CD4-positive, alpha-beta T cell (primary cell): ENCODE measurements at regions not wholly inside any gene's neighbourhood (a gene's known extent, or its start where the extent isn't known, plus 50 kb on each side); places are given as distances from the start of the nearest gene placed in this dataset.

Experiments
- ATAC-seq: fragments of 200-7000 bp; cut with Tn5 transposase; one replicate; pipeline ENCODE4 v1.10.0; 2022; ENCODE audit warnings: mild to moderate bottlenecking; ENCODE audit not compliant: poor library complexity
- CTCF ChIA-PET: fragments of 350-600 bp; sonication (Branson Sonifier 250); formaldehyde crosslinking; loops from one replicate; lab custom pipeline; 2021; ENCODE audit warnings: antibody characterized with exemption, inconsistent platforms; lab: Charles Lee
- POLR2A ChIA-PET: fragments of 350-600 bp; sonication (Branson Sonifier 250); formaldehyde crosslinking; loops from one replicate; lab custom pipeline; 2021; ENCODE audit warnings: antibody characterized with exemption, inconsistent platforms; lab: Charles Lee
- DNase-seq, 14 experiments: peaks; one replicate each; pipeline ENCODE4 v3.0.0-alpha.2; 2013 to 2020; ENCODE audit warnings: mixed read lengths in 2 of 14
- H3K27ac ChIP-seq, 2 donors: one replicate each; pipeline versions ENCODE4 v1.5.1 to v1.7.0; 2013; ENCODE audit warnings: low read length in 2 of 2, low read depth in 1 of 2, mild to moderate bottlenecking in 1 of 2
- H3K27me3 ChIP-seq, 2 experiments: 1 replicate in 1 of 2; 2 replicates in 1 of 2; pipeline versions ENCODE4 v1.6.1 to v1.7.0; 2013; ENCODE audit warnings: low read length in 2 of 2, control low read depth in 1 of 2, mild to moderate bottlenecking in 1 of 2, moderate library complexity in 1 of 2; ENCODE audit not compliant: insufficient read depth in 2 of 2, control insufficient read depth in 1 of 2
- H3K36me3 ChIP-seq: one replicate; pipeline ENCODE4 v1.6.1; 2013; ENCODE audit warnings: low read length, control low read depth; ENCODE audit not compliant: insufficient read depth
- H3K4me1 ChIP-seq: one replicate; pipeline ENCODE4 v1.6.1; 2013; ENCODE audit warnings: low read length, control low read depth; ENCODE audit not compliant: insufficient read depth
- H3K4me3 ChIP-seq: one replicate; pipeline ENCODE4 v1.5.1; 2013; ENCODE audit warnings: mild to moderate bottlenecking, low read length, moderate library complexity
- H3K9me3 ChIP-seq, 2 experiments: 1 replicate in 1 of 2; 2 replicates in 1 of 2; pipeline versions ENCODE4 v1.6.1 to v1.7.0; 2013; ENCODE audit warnings: low read length in 2 of 2, mild to moderate bottlenecking in 2 of 2, control low read depth in 1 of 2, moderate library complexity in 1 of 2; ENCODE audit not compliant: control insufficient read depth in 1 of 2, insufficient read depth in 1 of 2
- H3K27ac Mint-ChIP-seq: one replicate; pipeline ENCODE4 v1.8.0; 2020; ENCODE audit warnings: mixed read lengths
- H3K27me3 Mint-ChIP-seq: one replicate; pipeline ENCODE4 v1.8.0; 2021; ENCODE audit warnings: mixed read lengths
- H3K36me3 Mint-ChIP-seq: one replicate; pipeline ENCODE4 v1.8.0; 2021; ENCODE audit warnings: low read depth, mixed read lengths
- H3K4me1 Mint-ChIP-seq: one replicate; pipeline ENCODE4 v1.8.0; 2021; ENCODE audit warnings: low read depth, mixed read lengths
- H3K4me3 Mint-ChIP-seq: one replicate; pipeline ENCODE4 v1.8.0; 2020; ENCODE audit warnings: mild to moderate bottlenecking, mixed read lengths
- H3K9me3 Mint-ChIP-seq: one replicate; pipeline ENCODE4 v1.8.0; 2020; ENCODE audit warnings: mixed read lengths
- intact Hi-C, 2 experiments: fragments of 100-400 bp; cut with DNase I in 1 of 2; cut with micrococcal nuclease in 1 of 2; formaldehyde crosslinking; loops; one replicate each; pipeline versions ENCODE4 v1.15.1 to v1.9.0; 2023 to 2025; cut with DNase I, micrococcal nuclease
- TF ChIP-seq, protein P1 (sequence below): fragments of 200-600 bp; IDR thresholded peaks from one replicate; pipeline ENCODE4 v1.8.0; 2022; ENCODE audit warnings: antibody characterized with exemption, mild to moderate bottlenecking

DNA sequence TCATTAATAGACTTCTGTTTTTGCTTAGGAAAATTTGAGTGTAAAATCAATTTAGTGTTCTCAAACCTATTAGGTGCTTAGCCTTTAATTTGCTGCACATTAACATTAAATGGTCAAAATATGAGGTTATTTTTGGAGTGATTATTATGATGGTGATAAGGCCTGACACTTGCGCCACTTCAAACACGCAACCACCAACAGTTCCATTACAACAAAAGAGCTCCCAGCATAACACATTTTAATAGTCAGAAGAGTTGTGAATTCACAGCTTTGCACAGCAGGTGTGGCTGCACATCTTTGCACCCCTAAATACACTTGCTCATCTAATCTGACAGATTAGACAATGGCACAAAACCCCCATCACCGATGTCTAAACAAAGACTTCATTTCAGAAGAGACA lies 940.7 kb downstream of the NR2F1-AS1 start:
- Mint-ChIP-seq H3K36me3 (no peaks in the 10 kb centered on the region), H3K4me3 (no peak overlapping the region), H3K9me3 (no peaks in the 10 kb centered on the region), H3K27ac (no peak overlapping the region), H3K4me1 (no peaks in the 10 kb centered on the region), H3K27me3 (no peaks in the 10 kb centered on the region)
- no peaks in the 10 kb centered on the region for H3K4me1 ChIP-seq
- no peaks in the 10 kb centered on the region for H3K27me3 ChIP-seq
- H3K9me3 ChIP-seq: no peaks in the 10 kb centered on the region
- CTCF ChIA-PET: no interaction called here
- H3K27ac ChIP-seq: no peak overlapping the region
- no peaks in the 10 kb centered on the region for H3K36me3 ChIP-seq
- POLR2A ChIA-PET: no interaction called here
- H3K4me3 ChIP-seq: no peak overlapping the region
- no peak for ATAC-seq
- TF ChIP-seq, protein P1, sequence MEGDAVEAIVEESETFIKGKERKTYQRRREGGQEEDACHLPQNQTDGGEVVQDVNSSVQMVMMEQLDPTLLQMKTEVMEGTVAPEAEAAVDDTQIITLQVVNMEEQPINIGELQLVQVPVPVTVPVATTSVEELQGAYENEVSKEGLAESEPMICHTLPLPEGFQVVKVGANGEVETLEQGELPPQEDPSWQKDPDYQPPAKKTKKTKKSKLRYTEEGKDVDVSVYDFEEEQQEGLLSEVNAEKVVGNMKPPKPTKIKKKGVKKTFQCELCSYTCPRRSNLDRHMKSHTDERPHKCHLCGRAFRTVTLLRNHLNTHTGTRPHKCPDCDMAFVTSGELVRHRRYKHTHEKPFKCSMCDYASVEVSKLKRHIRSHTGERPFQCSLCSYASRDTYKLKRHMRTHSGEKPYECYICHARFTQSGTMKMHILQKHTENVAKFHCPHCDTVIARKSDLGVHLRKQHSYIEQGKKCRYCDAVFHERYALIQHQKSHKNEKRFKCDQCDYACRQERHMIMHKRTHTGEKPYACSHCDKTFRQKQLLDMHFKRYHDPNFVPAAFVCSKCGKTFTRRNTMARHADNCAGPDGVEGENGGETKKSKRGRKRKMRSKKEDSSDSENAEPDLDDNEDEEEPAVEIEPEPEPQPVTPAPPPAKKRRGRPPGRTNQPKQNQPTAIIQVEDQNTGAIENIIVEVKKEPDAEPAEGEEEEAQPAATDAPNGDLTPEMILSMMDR: no peak
- intact Hi-C loops: no loop called here
- DNase-seq: no peak

DNA sequence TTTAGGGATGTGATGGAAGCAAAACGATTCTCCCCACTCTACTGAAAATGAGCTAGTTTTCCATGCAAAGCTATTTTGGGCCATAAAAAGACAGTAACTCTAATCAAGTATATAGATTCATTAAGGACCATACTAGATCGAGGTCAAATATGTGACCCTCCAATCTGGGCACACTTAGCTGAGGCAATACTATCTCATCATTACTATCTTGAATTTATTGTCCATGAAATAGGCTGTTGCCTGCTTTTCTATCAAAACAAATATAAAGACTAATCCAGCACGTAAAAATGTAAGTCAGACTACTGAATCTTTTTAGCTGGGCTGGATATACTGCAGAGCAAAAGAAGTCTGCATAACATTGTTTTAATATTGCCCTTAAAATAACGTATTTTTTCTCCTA lies 943.1 kb downstream of the NR2F1-AS1 start:
- H3K27me3 Mint-ChIP-seq: no peaks in the 10 kb centered on the region
- ChIA-PET POLR2A (no interaction called here), CTCF (no interaction called here)
- no peaks in the 10 kb centered on the region for H3K27me3 ChIP-seq
- no peaks in the 10 kb centered on the region for H3K9me3 ChIP-seq
- no peaks in the 10 kb centered on the region for H3K36me3 Mint-ChIP-seq
- H3K4me1 ChIP-seq: no peaks in the 10 kb centered on the region
- no peak overlapping the region for H3K27ac ChIP-seq
- no peak overlapping the region for H3K4me3 Mint-ChIP-seq
- DNase-seq (no peak), ATAC-seq (no peak)
- no peaks in the 10 kb centered on the region for H3K4me1 Mint-ChIP-seq
- no peak overlapping the region for H3K4me3 ChIP-seq
- TF ChIP-seq, protein P1: no peak
- no peak overlapping the region for H3K27ac Mint-ChIP-seq
- no peaks in the 10 kb centered on the region for H3K36me3 ChIP-seq
- peaks cover 2% of the 10 kb centered on the region for H3K9me3 Mint-ChIP-seq
- intact Hi-C loops: no loop called here

DNA sequence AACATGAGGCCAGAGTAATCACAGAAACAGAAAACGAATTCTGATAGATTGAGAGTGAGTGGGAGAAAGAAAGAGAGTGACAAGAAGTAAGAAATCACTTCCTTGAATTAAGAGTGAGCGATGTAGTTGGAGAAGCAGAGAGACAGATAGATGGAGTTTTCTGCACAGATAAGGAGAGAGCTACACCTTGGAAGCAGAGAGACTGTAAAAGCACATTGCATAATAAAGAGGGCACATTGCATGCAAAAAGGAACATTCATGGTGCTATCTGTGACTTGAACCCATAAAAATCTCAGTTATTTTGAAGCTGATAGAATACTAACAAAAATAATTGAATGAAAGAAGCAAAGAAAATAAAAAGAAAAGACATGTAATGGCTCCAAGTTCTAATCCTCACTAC lies 943.8 kb downstream of the NR2F1-AS1 start:
- H3K27ac ChIP-seq: no peak overlapping the region
- Mint-ChIP-seq H3K36me3 (no peaks in the 10 kb centered on the region), H3K4me1 (no peaks in the 10 kb centered on the region), H3K27me3 (no peaks in the 10 kb centered on the region), H3K9me3 (peaks cover 2% of the 10 kb centered on the region), H3K4me3 (no peak overlapping the region), H3K27ac (no peak overlapping the region)
- no peak overlapping the region for H3K4me3 ChIP-seq
- TF ChIP-seq, protein P1: no peak
- no peaks in the 10 kb centered on the region for H3K9me3 ChIP-seq
- intact Hi-C loops: no loop called here
- H3K36me3 ChIP-seq: no peaks in the 10 kb centered on the region
- no peaks in the 10 kb centered on the region for H3K4me1 ChIP-seq
- no peaks in the 10 kb centered on the region for H3K27me3 ChIP-seq
- CTCF ChIA-PET: no interaction called here
- no peak for ATAC-seq
- POLR2A ChIA-PET: no interaction called here
- no peak for DNase-seq
